DMS 273 (cell line): ENCODE measurements at regions not wholly inside any gene's neighbourhood (a gene's known extent, or its start where the extent isn't known, plus 50 kb on each side); places are given as distances from the start of the nearest gene placed in this dataset.
"Not testable (repeated sequence)": the region's sequence is repeated elsewhere in the genome, so short reads cannot be mapped to it uniquely, and the experiment has no call there.

ENCODE experiments used
- DNase-seq: peaks from one replicate; lab custom pipeline; 2025; ENCODE audit not compliant: unreplicated experiment; lab: John Stamatoyannopoulos, UW

DNA sequence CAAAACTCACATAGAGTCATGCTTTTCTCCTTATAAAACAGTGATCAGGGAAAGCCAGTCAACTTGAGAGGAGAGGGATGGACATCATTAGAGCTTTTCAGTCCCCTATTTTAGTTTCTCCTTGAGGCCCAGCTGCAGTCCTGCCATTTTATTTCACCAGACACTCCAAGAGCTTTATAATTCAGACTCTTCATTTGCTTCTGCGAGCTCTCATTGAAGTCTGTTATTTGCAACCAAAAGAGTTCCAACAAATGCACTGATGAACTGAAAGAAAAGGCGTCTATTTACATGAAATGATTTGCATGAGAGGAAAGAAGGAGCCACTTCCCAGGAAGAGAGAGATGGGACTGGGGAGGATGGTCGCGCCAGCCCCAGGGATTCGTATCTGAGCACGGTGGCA, 86.8 kb downstream of the NDUFA12 start:
- no peak for DNase-seq

- DNase-seq: no peak
Measured at GRCh38 chr12:94909663-94910062, 93.8 kb downstream of the NDUFA12 start.

- DNase-seq: not testable (repeated sequence)
Measured at GRCh38 chr12:94905749-94906148, 97.7 kb downstream of the NDUFA12 start.

DNA sequence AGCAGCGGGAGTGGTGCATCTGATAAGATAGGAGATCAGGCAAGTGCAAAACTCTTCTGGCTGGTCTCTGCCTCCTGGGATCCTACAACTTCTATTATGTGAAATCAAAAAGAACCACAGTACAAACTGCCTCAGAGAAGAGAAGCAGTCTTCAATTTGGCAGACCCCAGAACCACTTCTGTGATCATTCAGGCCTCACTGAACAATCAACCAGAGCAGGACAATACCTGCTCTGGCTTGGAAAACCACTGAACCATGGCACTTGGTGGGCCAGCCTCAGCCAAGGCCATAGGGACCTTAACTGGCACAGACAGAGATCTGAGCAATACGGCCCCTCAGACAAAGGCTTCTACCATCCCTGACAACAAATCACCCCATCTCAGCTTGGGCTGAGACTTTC, 103.0 kb downstream of the NDUFA12 start:
- no peak for DNase-seq

DNA sequence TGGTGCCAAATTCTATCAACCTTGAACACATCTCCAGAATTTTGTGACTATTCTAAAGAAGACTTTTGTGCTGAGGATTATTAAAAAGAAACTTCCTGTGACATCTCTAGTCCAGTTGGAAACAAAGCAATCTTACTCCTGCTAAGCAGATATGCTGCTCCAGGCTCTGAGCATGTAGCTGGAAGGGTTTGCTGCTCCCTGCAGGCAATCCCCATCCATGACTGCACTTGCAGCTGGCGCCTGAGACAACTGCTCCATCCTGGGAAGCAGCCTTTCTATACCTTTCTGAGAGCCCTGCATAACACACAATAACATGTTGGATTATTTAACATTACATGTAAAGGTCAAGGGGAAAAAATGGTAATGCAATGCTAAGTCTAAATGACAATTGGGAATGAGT, 105.1 kb downstream of the NDUFA12 start:
- DNase-seq: no peak

GRCh38 chr12:94892544-94893267, 110.8 kb downstream of the NDUFA12 start:
- DNase-seq: no peak

DNA sequence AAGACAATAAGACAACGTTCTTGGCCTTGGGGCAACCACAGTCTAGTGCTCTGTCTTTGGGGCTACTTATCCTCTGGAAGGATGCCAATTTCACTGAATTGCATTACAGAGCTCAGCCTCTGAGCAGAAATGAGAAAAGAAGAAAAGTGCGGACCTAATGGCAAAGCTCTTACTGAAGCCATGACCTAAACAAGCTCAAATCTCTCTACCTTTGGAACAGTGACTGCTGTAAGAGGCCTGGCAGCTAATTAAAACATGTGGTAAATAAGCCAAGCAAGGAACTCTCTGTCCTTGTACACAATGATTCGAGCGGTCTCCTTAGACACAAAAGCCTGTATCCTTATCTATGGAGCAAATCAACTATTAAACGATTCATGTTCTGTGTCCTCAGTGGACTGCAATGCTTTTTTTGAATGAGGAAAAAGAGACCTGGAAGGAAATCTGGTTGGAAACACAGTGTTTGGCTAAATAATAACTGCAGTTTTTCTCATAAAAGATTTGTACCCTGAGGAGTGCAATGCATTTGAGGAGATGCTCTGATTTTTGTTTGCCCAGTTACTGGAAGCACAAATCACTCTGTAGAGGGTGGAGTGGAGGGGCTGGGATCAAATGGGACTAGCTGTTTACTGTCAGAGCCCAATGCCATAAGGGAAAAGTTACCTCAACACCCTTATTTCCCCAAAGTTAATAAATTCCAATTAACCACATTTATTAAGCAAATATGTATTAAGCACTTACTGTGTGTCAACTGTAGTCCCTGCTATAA, 113.9 kb downstream of the NDUFA12 start:
- peak; percentile 9 for DNase-seq

GRCh38 chr12:94879542-94879941, 124.0 kb downstream of the NDUFA12 start:
- DNase-seq: no peak

- DNase-seq: peak; percentile 60
Measured at GRCh38 chr12:94875525-94875924, 128.0 kb downstream of the NDUFA12 start.

GRCh38 chr12:94874518-94875302, 128.8 kb downstream of the NDUFA12 start:
- peak; percentile 24 for DNase-seq

GRCh38 chr12:94873734-94874517, 129.6 kb downstream of the NDUFA12 start:
- peak; percentile 59 for DNase-seq

GRCh38 chr12:94872971-94873733, 130.3 kb downstream of the NDUFA12 start:
- DNase-seq: peak; percentile 39

DNA sequence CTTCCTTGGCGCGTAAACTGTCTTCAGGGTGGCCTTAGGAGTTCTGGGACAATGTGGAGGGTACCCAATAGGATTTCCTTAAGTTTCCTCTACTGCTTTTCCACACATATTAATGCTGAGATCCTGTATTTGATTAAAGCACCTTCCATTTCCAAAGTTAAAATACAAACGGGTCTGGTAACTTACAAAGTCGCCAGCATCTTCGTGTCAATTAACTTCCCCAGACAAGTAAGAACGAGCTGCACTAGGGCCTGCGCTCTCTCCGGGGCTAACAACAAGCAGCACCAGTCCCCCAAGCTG, 130.9 kb downstream of the NDUFA12 start:
- no peak for DNase-seq

DNA sequence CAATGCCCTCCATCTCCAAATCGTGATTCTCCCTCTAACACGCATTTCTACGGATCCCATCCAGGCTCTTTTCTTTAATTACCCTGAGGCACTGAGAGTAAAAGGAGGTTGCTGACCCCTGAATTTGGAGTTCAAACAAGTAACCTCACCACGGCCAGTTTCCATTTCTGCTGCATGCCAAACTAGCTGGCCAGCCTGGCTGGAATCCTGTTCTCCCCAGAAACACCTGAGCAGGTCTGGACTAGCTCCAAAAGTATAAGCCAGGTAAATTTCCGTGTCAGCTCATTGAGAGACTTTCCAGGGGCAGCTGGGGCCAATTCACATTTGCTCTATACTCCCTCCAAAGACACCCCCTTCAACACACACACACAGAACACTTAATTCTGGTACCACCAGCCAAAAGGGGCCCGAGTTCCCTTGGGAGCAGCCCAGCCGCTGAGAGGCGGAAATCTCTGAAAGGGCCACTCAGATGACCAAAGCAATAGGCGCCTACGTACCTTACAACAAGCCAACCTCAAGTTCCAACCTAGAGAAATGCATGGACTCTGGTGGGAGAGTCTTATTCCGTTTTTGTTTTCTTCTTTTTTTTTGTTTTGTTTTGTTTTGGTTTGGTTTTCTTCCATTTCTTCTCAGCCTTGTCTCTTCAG, 131.4 kb downstream of the NDUFA12 start:
- DNase-seq: no peak

- DNase-seq: no peak
Measured at GRCh38 chr12:94870511-94870910, 133.0 kb downstream of the NDUFA12 start.

DNA sequence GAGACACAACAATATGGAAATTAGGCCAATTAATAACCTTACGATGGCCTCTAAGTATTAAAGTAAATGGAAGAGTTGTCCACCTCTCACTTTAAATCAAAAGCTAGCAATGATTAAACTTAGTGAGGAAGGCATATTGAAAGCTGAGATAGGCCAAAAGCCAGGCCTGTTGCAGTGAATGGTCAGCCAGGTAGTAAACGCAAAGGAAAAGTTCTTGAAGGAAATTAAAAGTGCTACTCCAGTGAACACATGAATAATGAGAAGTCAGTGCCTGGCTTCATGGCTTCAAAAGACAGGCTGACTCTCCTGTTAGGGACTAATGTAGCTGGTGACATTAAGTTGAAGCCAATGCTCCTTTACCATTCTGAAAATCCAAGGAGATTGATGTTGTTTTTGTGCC, 135.3 kb downstream of the NDUFA12 start:
- DNase-seq: no peak

DNA sequence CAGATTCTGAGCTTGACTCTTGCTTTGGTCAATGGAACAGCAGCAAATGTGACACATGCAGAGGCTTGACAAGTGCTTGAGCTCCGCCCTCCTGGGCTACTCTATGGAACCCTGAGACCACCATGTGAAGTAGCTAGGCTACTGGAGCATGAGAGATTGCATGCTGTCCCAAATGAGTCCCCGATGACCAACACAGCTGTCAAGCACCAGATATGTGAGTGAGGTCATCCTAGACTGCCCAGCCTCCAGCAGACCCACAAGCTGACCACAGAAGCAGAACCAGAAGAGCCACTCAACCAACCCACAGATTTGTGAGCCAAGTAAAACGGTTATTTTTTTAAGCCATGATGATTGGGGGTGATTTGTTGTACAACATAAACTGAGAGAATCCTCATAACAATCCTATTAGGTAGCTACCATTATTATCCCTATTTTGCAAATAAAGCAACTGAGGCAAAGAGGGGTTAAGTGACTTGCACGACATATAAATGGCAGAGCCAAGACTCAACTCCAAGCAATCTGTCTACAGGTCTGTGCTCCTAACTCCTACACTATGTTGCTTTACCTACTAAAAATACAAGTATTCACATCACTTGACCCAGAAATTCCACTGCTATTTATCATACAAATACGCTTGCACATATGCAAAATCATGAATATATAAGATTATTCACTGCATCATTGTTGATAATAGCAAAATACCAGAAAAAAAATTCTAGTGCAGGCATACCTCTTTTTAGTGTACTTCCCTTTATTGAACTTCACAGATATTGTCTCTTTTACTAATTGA, 136.2 kb downstream of the NDUFA12 start:
- no peak for DNase-seq

- DNase-seq: no peak
Measured at GRCh38 chr12:94864987-94865386, 138.5 kb downstream of the NDUFA12 start.
